ENCODE measurements at regions not wholly inside any gene's neighbourhood (a gene's known extent, or its start where the extent isn't known, plus 50 kb on each side); places are given as distances from the start of the nearest gene placed in this dataset.

GRCh38 chr5:167813389-167813788 lies 478.1 kb upstream of the WWC1 start:
- Histone ChIP-seq H4K20me1 (ENCODE audit: low read depth, low read length) (no peaks in the 10 kb centered on the region), H3K9me2 (replicated peaks; ENCODE audit: insufficient read depth, low read length) (no peaks in the 10 kb centered on the region), H3K4me3 (ENCODE audit: insufficient read depth, low read length, poor library complexity, severe bottlenecking) (no peak overlapping the region), H2AFZ (ENCODE audit: low read depth, low read length, severe bottlenecking) (no peak overlapping the region), H3F3A (ENCODE audit: insufficient read depth) (no peaks in the 10 kb centered on the region), H3K9me3 (ENCODE audit: insufficient read depth, low read length) (no peaks in the 10 kb centered on the region), H3K27ac (ENCODE audit: low read depth, low read length) (no peak overlapping the region), H3K36me3 (ENCODE audit: low read length) (no peaks in the 10 kb centered on the region), H3K79me2 (ENCODE audit: insufficient read depth, low read length) (no peaks in the 10 kb centered on the region), H3K27me3 (ENCODE audit: low read length) (no peaks in the 10 kb centered on the region), H3K4me2 (ENCODE audit: low read depth, low read length, poor library complexity, severe bottlenecking) (no peak overlapping the region), H3K9ac (ENCODE audit: low read length) (no peak overlapping the region)
- TF ChIP-seq CTCF (IDR thresholded peaks at IDR 0.05; ENCODE audit: insufficient read depth, low read length, poor library complexity, severe bottlenecking), result no peak
- TF ChIP-seq EZH2phosphoT487 (conservative IDR thresholded peaks at IDR 0.05; ENCODE audit: low read length), result no peak

GRCh38 chr5:167814040-167814439 lies 477.4 kb upstream of the WWC1 start:
- Histone ChIP-seq H4K20me1 (ENCODE audit: low read depth, low read length) (no peaks in the 10 kb centered on the region), H3K4me3 (ENCODE audit: insufficient read depth, low read length, poor library complexity, severe bottlenecking) (no peak overlapping the region), H3K9me2 (replicated peaks; ENCODE audit: insufficient read depth, low read length) (no peaks in the 10 kb centered on the region), H3K36me3 (ENCODE audit: low read length) (no peaks in the 10 kb centered on the region), H3K9ac (ENCODE audit: low read length) (no peak overlapping the region), H3K27me3 (ENCODE audit: low read length) (no peaks in the 10 kb centered on the region), H3K79me2 (ENCODE audit: insufficient read depth, low read length) (no peaks in the 10 kb centered on the region), H3K4me2 (ENCODE audit: low read depth, low read length, poor library complexity, severe bottlenecking) (no peak overlapping the region), H3K27ac (ENCODE audit: low read depth, low read length) (no peak overlapping the region), H3F3A (ENCODE audit: insufficient read depth) (no peaks in the 10 kb centered on the region), H2AFZ (ENCODE audit: low read depth, low read length, severe bottlenecking) (no peak overlapping the region), H3K9me3 (ENCODE audit: insufficient read depth, low read length) (no peaks in the 10 kb centered on the region)
- TF ChIP-seq CTCF (IDR thresholded peaks at IDR 0.05; ENCODE audit: insufficient read depth, low read length, poor library complexity, severe bottlenecking) (no peak), EZH2phosphoT487 (conservative IDR thresholded peaks at IDR 0.05; ENCODE audit: low read length) (no peak)

GRCh38 chr5:167814828-167815227 lies 476.6 kb upstream of the WWC1 start:
- H4K20me1 ChIP-seq (ENCODE audit: low read depth, low read length), result no peaks in the 10 kb centered on the region
- no peak overlapping the region for H3K27ac ChIP-seq (ENCODE audit: low read depth, low read length)
- H3K9me2 ChIP-seq (replicated peaks; ENCODE audit: insufficient read depth, low read length), result no peaks in the 10 kb centered on the region
- TF ChIP-seq CTCF (IDR thresholded peaks at IDR 0.05; ENCODE audit: insufficient read depth, low read length, poor library complexity, severe bottlenecking), result no peak
- TF ChIP-seq EZH2phosphoT487 (conservative IDR thresholded peaks at IDR 0.05; ENCODE audit: low read length), result no peak
- H3K4me2 ChIP-seq (ENCODE audit: low read depth, low read length, poor library complexity, severe bottlenecking), result no peak overlapping the region
- no peaks in the 10 kb centered on the region for H3K79me2 ChIP-seq (ENCODE audit: insufficient read depth, low read length)
- no peak overlapping the region for H3K9ac ChIP-seq (ENCODE audit: low read length)
- no peak overlapping the region for H3K4me3 ChIP-seq (ENCODE audit: insufficient read depth, low read length, poor library complexity, severe bottlenecking)
- H3F3A ChIP-seq (ENCODE audit: insufficient read depth), result no peaks in the 10 kb centered on the region
- no peaks in the 10 kb centered on the region for H3K9me3 ChIP-seq (ENCODE audit: insufficient read depth, low read length)
- no peak overlapping the region for H2AFZ ChIP-seq (ENCODE audit: low read depth, low read length, severe bottlenecking)
- no peaks in the 10 kb centered on the region for H3K27me3 ChIP-seq (ENCODE audit: low read length)
- H3K36me3 ChIP-seq (ENCODE audit: low read length), result no peaks in the 10 kb centered on the region

GRCh38 chr5:167816354-167816753 lies 475.1 kb upstream of the WWC1 start:
- no peak overlapping the region for H3K4me2 ChIP-seq (ENCODE audit: low read depth, low read length, poor library complexity, severe bottlenecking)
- no peaks in the 10 kb centered on the region for H3K9me2 ChIP-seq (replicated peaks; ENCODE audit: insufficient read depth, low read length)
- no peak overlapping the region for H2AFZ ChIP-seq (ENCODE audit: low read depth, low read length, severe bottlenecking)
- H3K36me3 ChIP-seq (ENCODE audit: low read length), result no peaks in the 10 kb centered on the region
- H3K27me3 ChIP-seq (ENCODE audit: low read length), result no peaks in the 10 kb centered on the region
- H3K27ac ChIP-seq (ENCODE audit: low read depth, low read length), result no peak overlapping the region
- H3K9me3 ChIP-seq (ENCODE audit: insufficient read depth, low read length), result no peaks in the 10 kb centered on the region
- no peak overlapping the region for H3K9ac ChIP-seq (ENCODE audit: low read length)
- no peak overlapping the region for H3K4me3 ChIP-seq (ENCODE audit: insufficient read depth, low read length, poor library complexity, severe bottlenecking)
- H4K20me1 ChIP-seq (ENCODE audit: low read depth, low read length), result no peaks in the 10 kb centered on the region
- H3F3A ChIP-seq (ENCODE audit: insufficient read depth), result no peaks in the 10 kb centered on the region
- TF ChIP-seq EZH2phosphoT487 (conservative IDR thresholded peaks at IDR 0.05; ENCODE audit: low read length) (no peak), CTCF (IDR thresholded peaks at IDR 0.05; ENCODE audit: insufficient read depth, low read length, poor library complexity, severe bottlenecking) (no peak)
- H3K79me2 ChIP-seq (ENCODE audit: insufficient read depth, low read length), result no peaks in the 10 kb centered on the region

Data from SU-DHL-6 (cell line).